Heart right ventricle (tissue), 16 donors: ENCODE measurements at regions not wholly inside any gene's neighbourhood (a gene's known extent, or its start where the extent isn't known, plus 50 kb on each side); places are given as distances from the start of the nearest gene placed in this dataset.

Source experiments
- ATAC-seq, 8 donors: fragments of 200-7000 bp; cut with Tn5 transposase; one replicate each; pipeline ENCODE4 v1.9.1; 2020; ENCODE audit warnings: mild to moderate bottlenecking in 8 of 8, moderate library complexity in 8 of 8, moderate number of reproducible peaks in 1 of 8
- DNase-seq, 2 donors: peaks; one replicate each; pipeline ENCODE4 v3.0.0-alpha.2; 2020
- H3K27ac ChIP-seq, 10 donors: fragments of 200-600 bp; sonication (generic) in 2 of 10; one replicate each; pipeline versions ENCODE4 v1.5.0 to v1.8.0; 2020 to 2022; ENCODE audit warnings: mild to moderate bottlenecking in 3 of 10
- H3K27me3 ChIP-seq, 7 donors: fragments of 200-600 bp; one replicate each; pipeline ENCODE4 v1.8.0; 2021 to 2022; ENCODE audit warnings: mild to moderate bottlenecking in 2 of 7
- H3K36me3 ChIP-seq, 9 donors: fragments of 200-600 bp; sonication (generic) in 1 of 9; one replicate each; pipeline versions ENCODE4 v1.5.0 to v1.8.0; 2020 to 2022; ENCODE audit warnings: mild to moderate bottlenecking in 2 of 9
- H3K4me1 ChIP-seq, 9 donors: fragments of 200-600 bp; sonication (generic) in 1 of 9; one replicate each; pipeline versions ENCODE4 v1.5.0 to v1.8.0; 2020 to 2022; ENCODE audit warnings: mild to moderate bottlenecking in 4 of 9
- H3K4me3 ChIP-seq, 10 donors: fragments of 200-600 bp; sonication (generic) in 2 of 10; one replicate each; pipeline versions ENCODE4 v1.5.0 to v1.8.0; 2020 to 2022; ENCODE audit warnings: mild to moderate bottlenecking in 7 of 10, moderate library complexity in 2 of 10
- H3K9me3 ChIP-seq, 11 donors: fragments of 200-600 bp in 10 of 11; sonication (generic) in 2 of 11; one replicate each; pipeline versions ENCODE4 v1.5.0 to v1.8.0; 2013 to 2022; ENCODE audit warnings: mild to moderate bottlenecking in 2 of 11, control low read depth in 1 of 11, moderate library complexity in 1 of 11
- WGBS, 2 donors: extraction: QIAGEN DNeasy Blood & Tissue Kit; methylation state at CpG; one replicate each; pipeline ENCODE4 v1.1.7; 2013; ENCODE audit warnings: inconsistent platforms in 1 of 2; 5-methylcytosine and 5-hydroxymethylcytosine counted together
- intact Hi-C, 10 donors: fragments of 100-400 bp; cut with DNase I; formaldehyde crosslinking; loops; one replicate each; pipeline versions ENCODE4 v1.11.1 to v1.14.2; 2022
- TF ChIP-seq, protein P1 (sequence below), 9 donors: fragments of 200-600 bp; sonication (generic) in 2 of 9; IDR thresholded peaks; one replicate each; pipeline versions ENCODE4 v1.5.0 to v1.8.0; 2021 to 2022; ENCODE audit warnings: antibody characterized with exemption in 9 of 9, mild to moderate bottlenecking in 5 of 9, moderate library complexity in 1 of 9
- donor health status: Arrhythmogenic right ventricular cardiomyopathy.
- donor health status: ischemic (EF 13 %, LVEDD 7.1; RV severe dilation, severe dysfunction).
- donor health status: healthy with polysubstance abuse.
- donor health status: DM: no; HTN: yes; CAD: no.
- donor health status: DM: no; HTN: no; CAD: no.
- donor health status: ischemic (EF 25% LVEDD 6.9; RV normal size, moderate dysfunction).
- donor health status: ischemic (EF 25% LVEDD 5.7; RV mildly dilated, moderate dysfunction).
- donor health status: healthy.
- donor health status: DM: yes; HTN: yes; CAD: no.
- donor health status: Ischemic cardiomyopathy.
- donor health status: ischemic (EF 35%, LVEDD 5.7; RV mildly dilated, moderate dysfunction).
- donor health status: nonischemic (EF 11% LVEDD 7.7; RV severe dilation, severe dysfunction).
- donor health status: DM: yes; HTN: yes; CAD: no.
- donor health status: PGD.
- donor health status: ischemic (EF 29% LVEDD 5.4; RV normal size, mild dysfunction).
- donor health status: nonischemic (EF 23%, LVEDD 6.1; RV moderate dilation, normal function).

DNA sequence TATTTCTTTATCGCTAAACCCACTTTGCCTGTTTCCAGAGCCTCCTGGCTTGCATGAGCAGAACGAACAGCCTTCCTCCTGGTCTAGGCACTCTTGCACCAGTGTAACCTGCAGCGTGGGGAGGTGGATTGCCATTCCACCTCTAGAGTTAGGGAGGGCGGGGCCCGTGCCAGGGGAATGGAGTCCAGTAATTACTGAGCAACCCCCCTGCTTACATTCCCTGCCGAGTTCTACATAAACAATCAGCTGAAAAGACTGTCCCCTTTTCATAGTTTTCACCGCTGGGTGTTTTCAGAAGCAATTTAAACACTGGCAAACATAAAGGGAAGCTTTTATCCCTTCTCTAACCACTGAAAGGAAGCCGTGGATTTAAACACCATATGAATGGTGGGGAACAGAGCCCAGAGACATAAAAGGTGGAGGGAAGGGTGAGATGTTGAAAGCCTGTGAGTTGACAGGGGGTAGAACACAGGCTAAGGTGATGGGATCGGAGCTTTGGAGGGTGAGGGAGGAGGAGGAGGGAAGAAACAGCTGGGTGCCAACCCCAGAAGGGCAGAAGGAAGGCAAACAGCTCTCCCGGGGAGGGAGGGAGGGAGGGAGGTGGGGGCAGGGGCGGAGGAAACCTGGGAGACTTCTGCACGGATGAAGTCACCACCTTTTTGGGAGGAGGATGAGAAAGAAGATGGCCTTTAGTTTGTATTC, 68.0 kb upstream of the WDR26 start:
- ATAC-seq (peak in 1 of 8 donors; percentile 2), DNase-seq (peak in 1 of 2 donors; percentile 21)
- TF ChIP-seq, protein P1, sequence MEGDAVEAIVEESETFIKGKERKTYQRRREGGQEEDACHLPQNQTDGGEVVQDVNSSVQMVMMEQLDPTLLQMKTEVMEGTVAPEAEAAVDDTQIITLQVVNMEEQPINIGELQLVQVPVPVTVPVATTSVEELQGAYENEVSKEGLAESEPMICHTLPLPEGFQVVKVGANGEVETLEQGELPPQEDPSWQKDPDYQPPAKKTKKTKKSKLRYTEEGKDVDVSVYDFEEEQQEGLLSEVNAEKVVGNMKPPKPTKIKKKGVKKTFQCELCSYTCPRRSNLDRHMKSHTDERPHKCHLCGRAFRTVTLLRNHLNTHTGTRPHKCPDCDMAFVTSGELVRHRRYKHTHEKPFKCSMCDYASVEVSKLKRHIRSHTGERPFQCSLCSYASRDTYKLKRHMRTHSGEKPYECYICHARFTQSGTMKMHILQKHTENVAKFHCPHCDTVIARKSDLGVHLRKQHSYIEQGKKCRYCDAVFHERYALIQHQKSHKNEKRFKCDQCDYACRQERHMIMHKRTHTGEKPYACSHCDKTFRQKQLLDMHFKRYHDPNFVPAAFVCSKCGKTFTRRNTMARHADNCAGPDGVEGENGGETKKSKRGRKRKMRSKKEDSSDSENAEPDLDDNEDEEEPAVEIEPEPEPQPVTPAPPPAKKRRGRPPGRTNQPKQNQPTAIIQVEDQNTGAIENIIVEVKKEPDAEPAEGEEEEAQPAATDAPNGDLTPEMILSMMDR (IDR thresholded peaks at IDR 0.05) = no peak
- Histone ChIP-seq H3K4me3 (peak overlapping the region in 2 of 10 donors; percentile 16 to 22), H3K27me3 (no peaks in the 10 kb centered on the region), H3K36me3 (no peaks in the 10 kb centered on the region), H3K27ac (peak overlapping the region in 9 of 10 donors; percentile 58 to 82 (median 74)), H3K9me3 (no peaks in the 10 kb centered on the region), H3K4me1 (peaks cover 28 to 68% (median 48%) of the 10 kb centered on the region in 9 donors)
- WGBS, 2 donors = 44 to 48% methylated on average over 12 of the region's 12 CpGs
- intact Hi-C loops = no loop called here

DNA sequence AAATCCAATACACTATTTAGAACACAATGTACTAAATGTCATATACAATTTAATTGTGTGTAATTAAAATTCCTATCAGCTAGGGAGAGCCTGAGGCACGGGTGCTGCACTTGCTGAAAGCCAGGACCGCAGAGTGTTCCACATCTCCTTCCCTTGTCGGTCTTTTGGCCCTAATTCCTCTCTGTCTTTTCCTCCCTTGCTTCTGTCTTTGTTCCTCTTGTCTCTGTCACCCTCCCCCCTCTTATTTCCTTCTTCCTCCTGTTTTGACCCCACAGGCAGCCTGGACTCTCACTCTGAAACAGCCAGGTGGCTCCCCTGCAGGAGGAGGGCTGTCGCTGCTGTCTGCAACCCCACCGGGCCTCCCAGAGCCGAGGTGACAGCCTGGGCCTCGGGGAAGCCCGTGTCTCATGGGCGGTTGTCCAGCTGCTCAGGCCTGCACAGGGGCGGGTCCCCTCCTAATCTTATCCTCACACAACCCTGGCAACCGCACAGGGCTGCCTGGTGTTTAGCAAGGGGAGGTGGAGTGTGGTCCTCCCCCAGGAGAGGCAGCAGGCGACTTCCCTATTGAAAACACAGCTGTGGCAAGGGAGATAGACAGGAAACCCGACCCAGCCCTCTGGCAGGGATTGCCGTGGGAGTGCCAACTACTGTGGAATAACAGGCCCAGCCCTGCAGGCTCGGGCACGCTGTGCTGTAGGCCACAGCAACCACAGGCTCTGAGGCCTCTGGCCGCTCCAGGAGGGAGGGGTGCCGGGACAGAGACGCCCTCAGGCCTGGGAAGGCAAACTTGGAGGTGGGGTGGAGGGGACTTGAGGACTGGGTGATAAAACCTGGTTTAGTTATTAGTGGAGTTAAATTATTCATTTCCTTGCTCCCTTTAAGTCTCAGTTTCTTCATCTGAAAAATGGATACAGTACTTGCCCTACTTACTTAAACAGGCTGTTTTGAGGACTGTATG, 68.8 kb upstream of the WDR26 start:
- no peaks in the 10 kb centered on the region for H3K36me3 ChIP-seq
- TF ChIP-seq, protein P1 (IDR thresholded peaks at IDR 0.05) = peak in 5 of 9 donors; percentile 5 to 43 (median 26)
- H3K27me3 ChIP-seq = no peaks in the 10 kb centered on the region
- peak overlapping the region in 2 of 10 donors; percentile 16 to 22 for H3K4me3 ChIP-seq
- H3K9me3 ChIP-seq = no peaks in the 10 kb centered on the region
- ATAC-seq (peak; percentile 96 to 99 (median 98)), DNase-seq (peak; percentile 91 to 93)
- peak overlapping the region; percentile 7 to 82 (median 72) for H3K27ac ChIP-seq
- intact Hi-C loops = no loop called here
- peaks cover 24 to 60% (median 40%) of the 10 kb centered on the region in 9 donors for H3K4me1 ChIP-seq
- WGBS, 2 donors = 2 to 4% methylated on average over 19 of the region's 19 CpGs

DNA sequence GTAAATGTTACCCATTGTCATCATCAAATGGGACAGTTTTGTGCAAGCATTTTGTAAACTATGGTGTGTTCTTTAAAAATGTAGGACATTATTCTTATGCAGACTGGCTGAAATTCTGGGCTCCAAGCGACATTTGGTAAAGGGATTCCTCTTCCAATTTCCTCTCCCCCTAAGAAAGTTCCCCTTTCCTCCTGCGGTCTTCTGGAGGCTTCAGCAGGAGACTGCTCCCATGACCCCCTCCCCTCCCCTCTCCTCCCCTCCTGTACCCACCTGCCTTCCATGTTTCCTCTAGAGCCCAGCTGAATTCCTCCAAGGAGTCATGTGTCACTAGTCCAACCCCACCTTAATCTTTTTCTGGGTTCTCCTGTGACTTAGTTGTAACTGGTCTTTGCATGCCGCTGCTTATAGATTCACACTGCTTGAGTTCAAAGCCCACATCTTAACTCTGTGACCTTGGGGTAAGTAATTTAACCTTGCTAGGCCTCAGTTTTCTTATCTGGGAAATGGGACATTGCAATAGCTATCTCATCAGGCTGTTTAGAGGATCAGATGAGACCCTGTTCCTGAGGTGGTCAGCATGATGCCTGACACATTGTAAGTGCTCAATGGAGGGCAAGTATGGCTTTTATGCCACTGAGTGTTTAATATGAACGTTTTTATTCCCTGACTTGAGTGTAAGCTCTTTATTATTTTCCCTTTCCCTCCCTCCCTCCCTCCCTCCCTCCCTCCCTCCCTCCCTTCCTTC, 69.9 kb upstream of the WDR26 start:
- peaks cover 21 to 50% (median 30%) of the 10 kb centered on the region in 9 donors for H3K4me1 ChIP-seq
- TF ChIP-seq, protein P1 (IDR thresholded peaks at IDR 0.05) = no peak
- no peak for DNase-seq
- ATAC-seq = no peak
- intact Hi-C loops = no loop called here
- peak overlapping the region in 8 of 10 donors; percentile 59 to 82 (median 74) for H3K27ac ChIP-seq
- no peaks in the 10 kb centered on the region for H3K9me3 ChIP-seq
- no peaks in the 10 kb centered on the region for H3K27me3 ChIP-seq
- H3K36me3 ChIP-seq = no peaks in the 10 kb centered on the region
- 61 to 72% methylated on average over 4 of the region's 4 CpGs for WGBS, 2 donors
- no peak overlapping the region for H3K4me3 ChIP-seq
